ENCODE measurements at regions not wholly inside any gene's neighbourhood (a gene's known extent, or its start where the extent isn't known, plus 50 kb on each side); places are given as distances from the start of the nearest gene placed in this dataset.

- TF ChIP-seq CTCF (conservative IDR thresholded peaks at IDR 0.05; ENCODE audit: low read depth, low read length), result peak; percentile 89
- no peak for TF ChIP-seq EZH2 (IDR thresholded peaks at IDR 0.05; ENCODE audit: low read length, unreplicated experiment)
- TF ChIP-seq EZH2phosphoT487 (IDR thresholded peaks at IDR 0.05; ENCODE audit: borderline replicate concordance, low read length), result no peak
Observed at GRCh38 chr7:131945313-131945911, 389.0 kb upstream of the PODXL start.
